PC-3 (cell line): ENCODE measurements at regions not wholly inside any gene's neighbourhood (a gene's known extent, or its start where the extent isn't known, plus 50 kb on each side); places are given as distances from the start of the nearest gene placed in this dataset.

Source experiments
- CTCF ChIP-seq: fragments of 300-600 bp; sonication (generic); conservative IDR thresholded peaks from 2 replicates; pipeline ENCODE4 v1.5.1; 2017; ENCODE audit warnings: antibody characterized with exemption, low read depth, mild to moderate bottlenecking, low read length
- EZH2 ChIP-seq: fragments of 300-600 bp; sonication (generic); IDR thresholded peaks from one replicate; pipeline ENCODE4 v1.6.1; 2017; ENCODE audit warnings: antibody characterized with exemption, mild to moderate bottlenecking, low read length; ENCODE audit not compliant: unreplicated experiment

GRCh38 chr12:85489194-85489593, 209.2 kb downstream of the ALX1 start:
- TF ChIP-seq CTCF (no peak), EZH2 (no peak)
